ENCODE measurements at regions not wholly inside any gene's neighbourhood (a gene's known extent, or its start where the extent isn't known, plus 50 kb on each side); places are given as distances from the start of the nearest gene placed in this dataset.

DNA sequence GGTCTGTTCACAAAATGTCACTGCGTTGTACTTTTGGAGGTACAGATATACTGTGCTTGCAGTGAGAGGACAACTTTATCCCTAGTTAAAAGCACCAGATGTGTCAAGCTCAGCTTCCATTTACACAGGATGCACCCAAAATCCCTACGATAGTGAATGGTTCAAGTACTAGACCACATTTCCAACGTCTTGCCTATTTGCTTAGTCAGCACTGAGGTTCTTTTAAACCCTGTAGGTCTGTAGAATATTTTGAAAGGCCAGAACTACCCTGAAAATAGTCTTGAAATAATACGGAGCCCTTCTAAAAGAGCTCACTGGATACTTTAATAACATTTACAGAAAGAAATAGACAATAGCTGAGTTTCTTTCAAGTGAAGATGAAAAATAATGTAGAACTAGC is 466.1 kb downstream of the FUT8 start:
- DNase-seq, result no peak

DNA sequence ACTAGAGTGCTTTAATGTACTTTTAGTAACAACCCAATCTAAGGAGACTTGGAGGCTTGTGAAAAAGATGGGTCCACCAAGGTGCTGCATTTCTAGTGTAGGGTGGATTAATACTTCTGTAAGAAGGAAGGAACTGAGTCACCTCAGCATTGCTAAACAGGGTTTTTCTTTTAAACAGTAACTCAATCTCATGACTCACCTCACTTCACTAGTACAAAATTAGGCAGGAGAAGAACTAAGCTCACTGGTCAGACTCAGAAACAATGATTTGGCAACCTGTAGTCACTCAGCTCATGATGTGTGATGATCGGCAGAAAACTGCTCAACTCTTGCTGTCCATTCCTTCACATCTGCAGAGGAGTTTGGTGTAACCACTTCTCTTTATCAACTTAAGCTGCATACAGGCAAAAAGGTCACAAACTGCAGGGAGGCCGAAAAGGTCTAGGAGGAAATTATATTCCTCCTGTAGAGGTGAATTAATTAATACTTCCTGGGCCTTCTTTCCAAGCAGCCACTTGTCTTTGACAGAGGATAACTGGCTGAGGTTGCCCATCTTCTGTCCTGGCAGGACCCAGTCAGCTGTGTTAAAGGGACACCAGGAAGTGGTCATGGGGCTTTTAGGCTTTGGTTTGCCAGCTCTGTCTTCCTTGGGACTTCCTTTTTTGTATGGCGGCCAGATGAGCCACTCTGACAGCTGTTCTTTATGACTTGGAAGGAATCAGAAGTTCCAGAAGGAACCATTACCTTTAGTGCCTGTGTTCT is 466.9 kb downstream of the FUT8 start:
- no peak for DNase-seq

DNA sequence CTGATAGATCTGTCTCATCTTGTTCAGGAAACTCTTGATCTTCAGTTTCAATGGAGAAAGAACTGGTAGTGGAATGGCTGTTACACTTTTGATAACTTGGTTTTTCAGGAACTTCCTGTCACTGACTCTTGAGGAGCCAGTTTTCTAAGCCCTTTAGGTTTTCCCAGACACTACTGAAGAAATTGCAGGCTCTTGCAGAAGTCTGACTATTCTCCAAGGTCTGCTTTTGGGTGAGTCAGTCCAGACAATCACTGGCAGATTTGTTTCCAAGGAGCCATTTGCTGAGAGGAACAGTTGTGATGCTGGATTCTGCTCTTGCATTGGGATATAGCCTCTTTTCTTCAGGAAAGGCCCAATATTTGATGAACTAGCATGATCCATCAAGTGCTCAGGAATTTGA is 468.0 kb downstream of the FUT8 start:
- no peak for DNase-seq

DNA sequence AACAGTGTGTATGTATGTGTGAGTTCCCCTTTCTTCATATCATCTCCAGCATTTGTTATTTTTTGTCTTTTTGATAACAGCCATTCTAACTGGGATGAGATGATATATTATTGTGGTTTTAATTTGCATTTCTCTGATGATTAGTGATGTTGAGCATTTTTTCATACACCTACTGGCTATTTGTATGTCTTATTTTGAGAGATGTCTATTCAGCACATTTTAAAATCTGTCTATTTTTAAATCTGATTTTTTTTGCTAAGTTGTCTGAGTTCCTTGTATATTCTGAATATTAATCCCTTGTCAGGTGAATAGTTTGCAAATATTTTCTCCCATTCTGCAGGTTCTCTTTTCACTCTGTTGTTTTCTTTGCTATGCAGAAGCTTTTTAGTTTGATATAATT is 469.1 kb downstream of the FUT8 start:
- DNase-seq, result no peak

DNA sequence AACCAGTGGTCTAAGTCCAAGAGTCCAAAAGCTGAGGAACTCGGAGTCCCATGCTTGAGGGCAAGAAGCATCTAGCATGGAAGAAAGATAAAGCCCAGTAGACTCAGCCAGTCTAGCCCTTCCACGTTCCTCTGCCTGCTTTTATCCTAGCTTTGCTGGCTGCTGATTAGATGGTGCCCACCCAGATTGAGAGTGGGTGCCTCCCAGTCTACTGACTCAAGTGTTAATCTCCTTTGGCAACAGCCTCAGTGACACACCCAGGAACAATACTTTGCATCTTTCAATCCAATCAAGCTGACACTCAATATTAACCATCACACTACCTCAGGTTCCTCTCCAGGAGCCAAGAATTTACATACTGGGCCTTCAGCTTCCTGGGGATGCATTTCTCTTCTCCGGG is 476.1 kb downstream of the FUT8 start:
- DNase-seq, result no peak

DNA sequence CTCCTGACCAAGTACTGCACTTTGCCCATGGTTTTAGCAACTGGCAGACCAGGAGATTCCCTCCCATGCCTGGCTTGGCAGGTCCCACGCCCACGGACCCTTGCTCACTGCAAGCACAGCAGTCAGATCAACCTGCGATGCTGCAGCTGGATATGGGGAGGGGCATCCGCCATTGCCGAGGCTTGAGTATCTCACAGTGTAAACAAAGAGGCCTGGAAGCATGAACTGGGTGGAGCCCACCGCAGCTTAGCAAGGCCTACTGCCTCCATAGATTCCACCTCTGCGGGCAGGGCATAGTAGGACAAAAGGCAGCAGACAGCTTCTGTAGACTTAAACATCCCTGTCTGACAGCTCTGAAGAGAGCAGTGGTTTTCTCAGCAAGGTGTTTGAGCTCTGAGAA is 479.8 kb downstream of the FUT8 start:
- DNase-seq, result no peak

DNA sequence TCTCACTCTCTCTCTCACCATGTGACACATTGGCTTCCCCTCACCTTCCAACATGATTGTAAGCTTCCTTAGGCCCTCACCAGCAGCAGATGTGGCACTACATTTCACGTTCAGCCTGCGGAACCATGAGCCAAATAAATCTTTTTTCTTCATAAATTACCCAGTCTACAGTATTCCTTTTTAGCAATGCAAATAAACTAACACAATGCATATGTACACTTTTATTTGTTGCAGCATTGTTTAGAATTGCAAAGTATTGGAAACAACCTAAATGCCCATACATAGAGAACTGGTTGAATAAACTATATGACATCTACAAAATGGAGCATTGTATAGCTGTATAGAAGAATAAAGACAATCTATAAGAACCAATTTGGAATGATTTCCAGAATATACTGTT is 487.6 kb downstream of the FUT8 start:
- no peak for DNase-seq

DNA sequence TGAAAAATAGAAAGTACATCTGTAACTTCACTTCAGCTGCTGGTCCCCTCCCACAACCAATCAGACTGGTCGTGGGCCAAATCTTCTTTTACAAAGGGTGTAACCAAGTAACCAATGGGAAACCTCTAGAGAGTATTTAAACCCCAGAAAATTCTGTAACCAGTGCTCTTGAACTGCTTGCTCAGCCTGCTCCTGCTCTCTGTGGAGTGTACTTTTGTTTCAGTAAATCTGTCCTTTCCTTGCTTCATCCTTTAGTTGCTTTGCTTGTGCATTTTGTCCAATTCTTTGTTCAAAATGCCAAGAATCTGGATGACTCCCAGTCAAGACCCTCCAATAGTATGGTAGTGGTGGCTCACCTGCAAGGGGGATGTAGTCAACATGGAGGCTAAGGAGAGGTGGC is 489.1 kb downstream of the FUT8 start:
- DNase-seq, result no peak

DNA sequence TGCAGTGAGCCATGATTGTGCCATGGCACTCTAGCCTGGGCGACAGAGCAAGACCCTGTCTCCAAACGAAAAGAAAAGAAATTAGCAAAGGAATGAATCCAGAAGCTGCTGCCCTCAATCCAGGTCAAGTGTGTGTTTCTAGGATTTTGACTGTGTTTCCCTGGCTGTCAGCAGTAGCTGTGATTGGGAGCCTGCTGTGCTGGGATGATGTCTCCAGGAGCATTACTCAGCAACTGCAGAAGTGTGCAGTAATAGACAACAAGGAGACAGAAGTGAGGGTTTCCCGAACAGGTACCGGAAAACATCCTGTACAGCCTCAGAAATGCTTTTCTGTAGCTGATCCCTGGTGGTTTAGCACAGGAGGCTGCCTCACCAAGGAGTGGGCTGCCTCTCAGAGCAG is 492.5 kb downstream of the FUT8 start:
- peak; percentile 39 for DNase-seq

DNA sequence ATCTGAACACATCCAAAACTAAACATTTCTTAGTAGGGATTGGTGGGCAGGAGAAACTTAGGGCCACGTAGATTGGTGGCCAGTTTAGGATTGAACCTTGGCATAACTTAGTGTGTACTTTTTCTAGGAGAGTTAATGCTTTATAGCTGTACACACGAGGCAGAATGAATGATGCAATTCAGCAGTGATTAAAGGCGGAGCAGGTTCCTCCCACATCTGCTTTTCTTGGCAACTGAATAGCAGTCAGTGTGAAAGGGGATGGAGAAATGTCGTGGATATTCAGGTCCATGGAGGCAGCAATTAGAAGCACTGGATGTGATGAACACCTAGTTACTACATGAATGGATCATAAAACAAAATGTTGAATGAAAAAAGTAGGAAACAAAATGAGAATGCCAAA is 493.8 kb downstream of the FUT8 start:
- no peak for DNase-seq

DNA sequence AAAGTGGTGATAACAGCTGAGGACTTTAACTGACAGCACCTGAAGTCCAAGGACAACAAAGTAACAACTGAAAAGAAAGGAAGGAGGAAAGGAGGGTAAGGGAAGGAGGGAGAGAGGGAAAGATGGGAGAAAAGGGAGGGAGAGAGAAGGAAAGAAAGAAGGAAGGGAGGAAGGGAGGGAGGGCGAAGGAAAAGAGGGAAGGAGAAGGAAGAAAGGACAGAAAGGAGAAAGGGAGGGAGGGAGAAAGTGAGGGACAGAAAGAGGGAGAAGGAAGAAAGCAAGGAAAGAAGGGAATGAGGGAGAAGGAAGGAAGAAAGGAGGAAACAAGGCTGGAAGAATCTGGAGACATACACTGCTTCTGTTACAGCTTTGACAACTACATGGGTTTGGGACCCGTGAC is 494.4 kb downstream of the FUT8 start:
- no peak for DNase-seq

DNA sequence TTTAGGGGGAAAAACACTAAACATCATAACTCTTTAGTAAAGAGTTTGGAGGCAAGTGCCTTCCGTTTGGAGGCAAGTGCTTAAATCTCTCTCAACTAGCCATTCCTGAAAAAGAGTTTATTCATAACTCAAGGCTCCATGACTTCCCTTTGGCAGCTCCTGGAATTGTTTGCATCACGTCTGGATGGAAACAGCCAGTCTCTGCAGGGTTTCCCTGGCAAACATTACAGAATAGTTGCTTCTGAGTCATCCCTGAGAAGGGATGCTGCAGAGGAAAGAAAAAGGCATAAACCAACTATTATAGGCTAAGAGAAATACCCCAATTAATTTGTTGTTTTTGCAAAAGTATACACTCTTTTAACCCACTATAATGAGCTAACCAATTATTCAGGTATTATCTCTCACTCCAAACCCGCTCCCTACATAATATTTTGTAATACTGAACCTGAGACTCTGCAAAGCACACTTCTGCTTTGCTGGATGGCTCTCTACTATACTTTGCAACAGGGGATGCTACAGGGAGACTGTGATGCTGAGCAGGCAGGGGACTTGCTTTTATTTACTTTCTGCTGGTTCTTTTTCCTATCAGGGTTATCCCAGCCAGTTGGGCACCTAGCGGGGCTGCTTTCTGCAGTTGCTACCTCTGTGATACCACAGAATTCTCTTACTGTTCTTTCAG is 497.7 kb downstream of the FUT8 start:
- DNase-seq, result peak; percentile 11

DNA sequence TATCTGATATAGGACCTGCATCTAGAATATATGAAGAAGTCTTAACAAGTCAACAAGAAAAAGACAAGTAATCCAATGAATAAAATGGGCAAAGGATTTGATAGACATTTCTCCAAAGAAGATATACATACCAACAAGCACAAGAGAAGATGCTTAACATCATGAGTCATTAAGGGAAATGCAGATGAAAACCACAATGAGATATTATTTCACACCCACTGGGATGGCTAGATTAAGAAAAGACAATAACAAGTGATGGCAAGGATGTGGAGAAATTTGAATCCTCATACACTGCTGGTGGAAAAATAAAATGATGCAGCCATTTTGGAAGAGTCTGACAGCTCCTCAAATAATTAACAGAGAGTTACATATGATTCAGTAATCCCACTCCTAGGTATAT is 502.6 kb downstream of the FUT8 start:
- no peak for DNase-seq

DNA sequence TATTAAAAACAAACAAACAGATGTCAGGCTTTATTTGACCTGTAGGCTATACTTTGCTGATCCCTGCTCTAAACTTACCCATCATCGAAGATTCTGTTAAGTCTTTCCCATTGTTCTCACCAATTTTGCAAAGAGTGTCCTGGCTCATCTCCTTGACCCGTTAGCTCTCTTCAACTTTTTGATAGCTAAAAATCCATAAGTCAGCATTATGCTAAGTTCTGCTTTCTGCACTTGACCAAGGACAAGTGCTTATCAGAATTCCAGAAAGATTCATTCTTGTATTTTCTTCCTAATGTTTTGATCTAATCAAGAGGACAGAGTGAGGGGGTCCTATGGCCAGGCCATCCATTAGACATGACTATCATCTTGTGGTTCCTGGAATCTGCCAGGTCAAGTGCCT is 503.5 kb downstream of the FUT8 start:
- DNase-seq, result no peak

DNA sequence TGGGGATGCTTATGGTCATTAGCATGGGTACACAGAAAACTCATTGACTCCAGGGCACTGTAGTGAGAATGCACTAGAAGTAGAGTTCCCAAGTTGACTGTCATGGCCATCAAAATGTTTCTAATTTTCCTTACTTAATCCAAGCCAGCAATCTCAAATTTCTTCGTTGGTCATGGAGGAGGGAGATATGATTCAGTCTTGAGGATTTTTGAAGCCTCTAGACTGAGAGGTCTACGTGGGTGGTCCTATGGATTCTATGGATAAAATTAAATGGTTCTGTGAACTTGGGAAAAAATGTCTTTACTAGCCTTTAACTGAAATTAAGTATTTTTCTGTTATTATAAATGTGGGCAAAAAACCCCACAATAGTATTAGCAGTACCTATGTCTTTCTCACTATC is 508.5 kb downstream of the FUT8 start:
- DNase-seq, result no peak

DNA sequence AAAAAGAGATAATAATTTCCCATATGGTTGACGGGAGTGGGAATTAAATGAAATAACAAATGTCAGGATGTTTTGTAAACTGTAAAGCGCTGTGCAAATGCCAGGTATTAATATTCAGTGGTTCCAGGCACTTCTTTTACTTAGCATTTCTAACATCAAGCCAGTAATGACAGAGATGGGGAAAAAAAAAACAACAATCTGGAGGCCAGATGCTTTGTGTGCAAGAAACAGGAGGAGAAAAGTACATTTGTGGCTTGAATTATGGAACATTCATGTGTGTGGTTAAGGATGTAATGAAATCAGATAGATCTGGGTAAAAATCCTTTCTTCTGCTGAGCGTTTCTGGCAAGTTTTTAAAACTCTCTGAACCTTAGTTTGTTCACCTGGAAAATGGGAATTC is 509.6 kb downstream of the FUT8 start:
- no peak for DNase-seq

DNA sequence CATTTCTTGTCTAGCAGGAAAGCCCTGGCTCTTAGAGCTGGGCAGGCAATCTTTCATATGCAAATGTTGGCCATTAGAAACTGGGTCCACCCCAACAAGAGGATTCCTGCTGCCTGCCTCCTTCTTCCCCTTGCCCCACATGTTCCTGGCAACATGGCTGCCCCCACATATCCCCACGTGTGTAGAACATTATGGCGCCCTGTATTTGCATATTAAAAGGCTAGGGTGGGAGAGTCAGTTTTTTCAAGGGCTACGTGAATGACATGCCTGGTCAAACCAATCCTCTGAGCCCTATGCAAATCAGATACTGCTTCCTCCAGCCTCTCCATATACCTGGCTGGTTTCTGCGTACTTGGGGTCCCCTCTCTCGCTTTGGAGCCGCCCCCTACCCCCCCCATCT is 514.0 kb downstream of the FUT8 start:
- no peak for DNase-seq

DNA sequence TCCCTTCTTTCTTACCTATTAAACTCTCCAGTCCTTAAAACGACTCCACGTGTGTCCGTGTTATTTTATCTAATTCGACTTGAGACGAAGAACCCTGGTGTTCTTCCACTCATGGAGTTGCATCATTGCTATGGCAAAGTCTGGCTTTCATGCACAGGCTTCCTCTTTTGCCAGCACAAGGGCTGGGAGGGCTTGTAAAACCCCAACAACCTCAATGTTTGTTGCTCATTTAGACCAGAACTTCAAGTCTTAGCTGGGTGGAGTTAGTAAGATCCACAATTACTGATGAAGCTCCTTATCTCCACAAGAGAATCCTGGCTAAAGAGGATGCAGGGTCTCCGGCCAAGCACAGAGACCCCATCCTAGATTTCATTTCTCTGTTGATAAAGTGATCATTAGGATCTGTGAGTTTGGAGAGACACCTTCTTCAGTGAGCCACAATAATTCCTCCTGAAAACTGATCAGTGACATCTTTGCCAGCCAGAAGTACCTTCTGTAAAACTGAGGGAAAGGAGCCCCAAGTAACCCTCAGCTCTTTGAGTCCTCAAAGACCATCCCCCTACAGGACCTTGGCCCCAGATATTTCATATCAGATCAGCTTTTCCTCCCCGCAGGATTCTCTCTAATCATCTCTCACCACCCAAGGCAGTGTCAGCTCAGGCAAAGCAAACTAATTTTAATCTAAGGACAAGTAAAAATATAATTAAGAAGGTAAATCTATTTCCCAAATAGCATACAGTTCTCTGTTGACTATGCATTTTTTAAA is 514.6 kb downstream of the FUT8 start:
- DNase-seq, result no peak

DNA sequence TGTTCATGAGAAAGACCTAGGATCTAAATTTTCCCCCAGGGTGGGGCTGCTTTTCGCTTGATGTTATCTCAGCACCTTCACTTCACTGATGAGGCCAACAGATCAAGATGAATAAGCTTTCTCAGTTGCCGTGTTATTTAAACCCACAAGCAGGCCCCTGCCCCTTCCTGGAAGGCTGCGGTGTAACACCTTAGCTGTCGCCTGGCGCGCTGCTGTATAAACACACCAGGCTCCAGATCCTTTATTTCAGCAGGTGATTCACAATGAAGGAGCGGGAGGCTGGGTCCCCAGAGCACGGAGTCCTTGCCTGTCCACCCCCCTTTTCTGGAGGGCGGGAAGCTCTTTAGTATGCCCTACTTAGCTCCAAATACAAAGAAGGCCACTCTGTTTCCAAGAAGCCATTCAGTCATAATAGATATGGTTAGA is 515.4 kb downstream of the FUT8 start:
- peak; percentile 8 for DNase-seq

DNA sequence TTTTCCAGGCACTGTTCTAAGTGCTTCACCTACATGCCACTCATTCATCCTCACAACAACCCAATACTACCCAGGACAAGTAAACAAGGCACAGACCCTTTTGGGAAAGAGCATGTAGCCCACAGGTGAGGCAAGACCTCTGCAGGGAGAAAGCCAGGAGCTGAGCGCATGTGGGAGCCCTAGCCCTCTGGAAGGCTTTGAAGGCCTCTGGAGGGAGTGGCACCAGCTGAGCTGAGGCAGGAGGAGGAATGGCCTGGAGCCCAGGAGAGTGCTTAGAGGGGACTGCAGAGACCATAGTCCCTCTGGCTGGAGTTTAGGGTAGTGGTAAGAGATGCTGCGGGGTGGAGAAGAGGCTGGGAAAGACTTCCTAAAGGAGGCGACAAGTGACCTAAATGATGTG is 516.5 kb downstream of the FUT8 start:
- no peak for DNase-seq

DNA sequence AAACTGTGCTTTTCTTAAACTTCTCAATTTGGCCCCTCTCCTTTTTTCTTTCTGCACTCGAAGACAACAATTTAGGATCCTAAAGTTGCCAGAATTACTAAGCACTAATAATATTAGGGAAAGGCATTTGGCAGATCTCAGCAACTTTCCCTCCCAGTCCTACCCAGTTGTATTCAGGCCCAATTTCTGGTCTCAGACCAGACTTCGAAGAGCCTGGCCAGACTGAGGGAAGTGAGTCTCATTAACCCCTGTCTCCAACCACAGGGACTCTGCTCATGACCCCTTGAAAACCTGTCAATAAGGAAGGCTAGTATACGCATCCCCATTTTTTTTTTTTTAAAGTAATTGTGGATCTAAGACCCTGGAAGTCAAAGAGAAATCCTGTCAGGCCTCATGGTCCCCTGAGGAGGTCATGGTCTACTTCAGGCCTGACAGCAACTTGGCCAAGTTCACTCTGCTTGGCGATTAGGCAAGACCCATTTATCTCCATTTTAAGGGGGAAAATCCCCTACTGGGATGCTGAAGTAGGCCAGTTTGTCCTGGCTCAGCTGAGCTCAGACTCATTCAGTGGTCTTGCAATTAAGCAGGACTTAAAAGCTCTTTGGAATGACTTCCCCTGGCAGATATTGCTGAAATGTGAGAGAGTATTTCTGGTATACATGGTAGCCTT is 521.0 kb downstream of the FUT8 start:
- no peak for DNase-seq

DNA sequence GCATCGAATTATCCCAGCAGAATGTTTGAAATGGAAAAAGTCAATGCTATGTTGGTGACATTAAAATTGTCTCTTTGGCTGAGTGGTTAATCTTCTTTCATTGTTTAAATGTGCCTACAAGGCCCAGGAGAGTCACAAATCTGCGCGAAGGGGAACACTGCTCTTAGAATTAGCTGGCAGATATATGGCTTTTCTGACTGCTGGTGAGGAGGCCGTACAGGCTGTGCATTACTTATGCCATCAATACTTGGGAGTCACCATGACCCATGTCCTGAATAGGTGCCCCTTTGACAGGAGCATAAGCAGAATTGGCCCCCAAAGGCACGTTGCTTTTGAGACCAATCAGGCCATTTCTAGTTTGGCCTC is 521.5 kb downstream of the FUT8 start:
- no peak for DNase-seq

DNA sequence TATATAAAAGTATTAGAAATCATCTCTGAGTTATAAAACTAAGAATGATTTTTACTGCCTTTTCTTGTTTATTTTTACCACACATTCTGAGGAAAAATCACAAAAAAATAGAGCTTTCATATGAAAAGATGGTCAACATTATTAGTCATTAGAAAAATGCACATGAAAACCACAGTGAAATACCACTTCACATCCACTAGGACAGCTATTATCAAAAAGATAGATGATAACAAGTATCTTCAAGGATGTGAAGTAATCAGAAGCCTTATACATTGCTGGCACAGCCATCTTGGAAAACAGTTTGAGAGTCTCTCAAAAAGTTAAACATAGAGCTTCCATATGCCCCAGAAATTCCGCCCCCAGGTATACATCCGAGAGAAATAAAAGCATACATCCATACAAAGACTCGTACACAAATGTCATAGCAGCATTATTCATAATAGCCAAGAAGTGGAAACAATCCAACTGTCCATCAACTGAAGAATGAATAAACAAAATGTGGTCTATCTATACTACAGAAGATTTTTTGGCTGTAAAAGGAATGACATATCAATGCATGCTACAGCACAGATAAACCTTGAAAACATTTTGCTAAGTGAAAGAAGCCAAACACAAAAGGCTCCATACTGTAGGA is 523.9 kb downstream of the FUT8 start:
- DNase-seq, result no peak
